NCI-H2196 treated with DMSO at 0.1 percent for 48 hours (cell line): ENCODE measurements at regions not wholly inside any gene's neighbourhood (a gene's known extent, or its start where the extent isn't known, plus 50 kb on each side); places are given as distances from the start of the nearest gene placed in this dataset.

Experiments
- DNase-seq: peaks from one replicate; lab custom pipeline; 2025; ENCODE audit not compliant: unreplicated experiment; lab: John Stamatoyannopoulos, UW

- no peak for DNase-seq
Measured at GRCh38 chr5:166172597-166172996, 2118.8 kb upstream of the WWC1 start.

DNA sequence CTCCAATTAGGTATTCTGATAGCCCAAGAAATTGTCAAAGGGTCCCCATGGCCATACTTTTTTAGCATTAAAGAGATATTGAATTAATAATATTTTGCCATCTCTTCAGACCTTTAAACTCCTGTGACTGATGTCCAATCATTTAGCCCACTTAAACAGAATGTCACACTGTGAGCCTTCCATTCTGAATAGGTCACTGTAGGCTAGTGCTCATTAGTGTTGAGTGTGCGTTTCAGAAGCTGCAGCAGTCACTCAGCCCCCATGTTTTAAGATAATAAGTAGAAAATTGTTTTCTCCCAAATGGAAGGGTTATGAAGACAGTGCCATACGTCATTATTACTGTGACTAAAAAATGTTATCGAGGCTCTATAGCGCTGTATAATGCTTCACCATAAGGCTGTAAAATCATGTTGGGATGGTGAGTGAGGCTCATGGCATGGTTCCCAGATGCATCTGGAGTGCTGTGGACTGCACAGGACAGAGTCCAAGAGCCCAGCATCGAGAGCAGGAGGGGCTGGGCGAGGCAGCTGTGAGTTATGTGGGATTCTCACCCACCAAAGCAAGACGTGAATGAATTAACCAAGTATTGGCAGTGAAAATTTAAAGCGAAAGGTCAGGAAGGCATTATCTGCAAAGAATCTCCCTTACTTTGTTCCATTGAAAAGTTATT is 2112.9 kb upstream of the WWC1 start:
- DNase-seq: no peak

DNA sequence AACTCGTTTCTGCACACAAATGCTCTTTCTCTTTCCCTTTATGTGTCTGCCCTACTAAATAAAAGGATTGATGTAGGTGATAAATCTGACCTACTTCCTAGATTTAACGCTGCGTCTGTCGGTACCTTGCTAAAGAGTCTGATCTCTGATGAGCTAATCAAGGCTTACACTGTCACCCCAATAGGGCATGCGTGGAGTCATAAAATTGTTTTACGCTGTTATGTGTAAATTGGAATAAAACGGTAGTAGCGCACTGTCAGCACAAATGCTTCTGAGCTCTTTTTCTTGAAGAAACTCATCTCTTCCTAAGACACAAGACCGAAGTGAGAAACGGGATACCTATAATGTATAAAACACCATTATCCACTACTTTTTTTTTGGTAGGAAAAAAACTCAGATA is 2106.3 kb upstream of the WWC1 start:
- DNase-seq: no peak

DNA sequence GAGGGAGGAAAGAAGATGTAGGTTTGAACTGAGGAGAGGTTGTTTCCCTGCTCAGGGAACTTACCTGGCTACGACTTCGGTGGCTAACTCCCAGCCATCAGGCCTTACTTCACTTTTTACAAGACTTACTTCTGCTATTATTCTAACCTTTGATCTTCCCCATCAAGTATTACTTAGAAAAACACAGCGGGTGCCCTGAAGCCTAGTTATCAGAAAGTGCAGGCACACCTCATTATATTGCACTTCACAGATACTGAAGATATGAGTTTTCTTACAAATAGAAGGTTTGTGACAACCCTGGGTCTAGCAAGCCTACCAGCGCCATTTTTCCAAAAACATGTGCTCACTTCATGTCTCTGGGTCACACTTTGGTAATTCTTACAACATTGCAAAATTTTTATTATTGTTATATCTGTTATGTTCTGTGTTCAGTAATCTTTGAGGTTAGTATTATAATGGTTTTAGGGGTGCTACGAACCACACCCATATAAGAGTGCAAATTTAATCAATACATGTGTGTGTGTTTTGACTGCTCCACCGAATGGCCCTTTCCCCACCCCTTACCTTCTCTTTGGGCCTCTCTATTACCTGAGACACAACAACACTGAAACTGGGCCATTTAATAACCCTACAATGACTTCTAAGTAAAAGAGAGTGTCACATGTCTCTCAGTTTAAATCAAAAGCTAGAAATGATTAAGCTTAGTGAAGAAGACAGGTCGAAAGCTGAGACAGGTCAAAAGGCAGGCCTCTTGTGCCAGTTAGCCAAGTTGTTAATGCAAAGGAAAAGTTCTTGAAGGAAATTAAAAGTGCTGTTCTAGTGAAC is 2102.7 kb upstream of the WWC1 start:
- DNase-seq: no peak

GRCh38 chr5:166192696-166193095 is 2098.7 kb upstream of the WWC1 start:
- no peak for DNase-seq

GRCh38 chr5:166195981-166196380 is 2095.5 kb upstream of the WWC1 start:
- DNase-seq: no peak

DNA sequence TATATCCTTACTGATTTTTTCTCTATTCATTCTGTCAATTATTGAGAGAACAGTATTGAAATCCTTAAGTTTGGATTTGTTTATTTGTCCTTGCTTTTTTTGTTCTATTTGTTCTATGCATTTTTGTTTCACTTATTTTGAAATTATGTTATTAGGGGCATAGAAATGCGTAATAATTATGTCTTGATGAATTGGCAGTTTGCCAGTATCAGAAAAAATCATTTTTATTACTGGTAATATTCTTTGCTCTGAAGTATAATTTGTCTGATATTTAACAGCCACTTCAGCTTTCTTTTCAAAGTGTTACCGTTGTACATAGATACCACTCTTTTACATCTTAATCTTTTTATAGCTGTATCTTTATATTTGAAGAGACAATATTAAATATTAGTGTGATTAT is 2090.9 kb upstream of the WWC1 start:
- no peak for DNase-seq

DNA sequence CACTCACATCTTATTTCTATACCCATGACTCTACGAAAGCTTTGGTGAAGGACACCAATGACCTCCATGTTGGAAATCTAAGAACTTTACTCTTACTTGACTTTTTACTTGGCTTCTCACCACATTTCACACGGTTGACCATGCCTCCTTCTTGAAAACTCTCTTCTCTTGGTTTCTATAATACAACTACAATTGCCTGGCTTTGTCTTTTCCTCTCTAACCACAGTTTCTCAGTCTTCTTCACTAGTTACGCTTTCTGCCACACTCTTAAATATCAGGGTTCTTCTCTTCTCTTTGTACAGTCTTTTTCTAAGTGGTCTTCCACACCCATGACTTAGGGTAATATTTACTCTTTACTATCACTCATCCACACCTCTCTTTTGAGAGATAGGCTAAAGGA is 2079.8 kb upstream of the WWC1 start:
- DNase-seq: no peak

GRCh38 chr5:166236327-166236726 is 2055.1 kb upstream of the WWC1 start:
- no peak for DNase-seq

DNA sequence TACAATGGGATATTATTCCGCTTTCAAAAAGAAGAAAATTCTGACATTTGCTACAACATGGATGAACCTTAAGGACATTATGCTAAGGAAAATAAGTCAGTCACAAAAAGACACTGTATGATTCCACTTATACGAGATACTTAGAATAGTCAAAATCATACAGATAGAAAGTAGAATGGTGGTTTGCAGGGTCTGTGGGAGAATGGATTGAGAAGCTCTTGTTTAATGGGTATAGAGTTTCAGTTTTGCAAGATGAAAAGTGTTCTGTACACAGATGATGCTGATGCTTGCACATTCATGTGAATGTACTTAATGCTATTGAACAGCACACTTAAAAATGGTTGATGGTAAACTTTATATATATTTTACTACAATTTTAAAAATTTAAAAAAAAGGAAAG is 2050.7 kb upstream of the WWC1 start:
- no peak for DNase-seq

- no peak for DNase-seq
Measured at GRCh38 chr5:166245556-166245955, 2045.9 kb upstream of the WWC1 start.

DNA sequence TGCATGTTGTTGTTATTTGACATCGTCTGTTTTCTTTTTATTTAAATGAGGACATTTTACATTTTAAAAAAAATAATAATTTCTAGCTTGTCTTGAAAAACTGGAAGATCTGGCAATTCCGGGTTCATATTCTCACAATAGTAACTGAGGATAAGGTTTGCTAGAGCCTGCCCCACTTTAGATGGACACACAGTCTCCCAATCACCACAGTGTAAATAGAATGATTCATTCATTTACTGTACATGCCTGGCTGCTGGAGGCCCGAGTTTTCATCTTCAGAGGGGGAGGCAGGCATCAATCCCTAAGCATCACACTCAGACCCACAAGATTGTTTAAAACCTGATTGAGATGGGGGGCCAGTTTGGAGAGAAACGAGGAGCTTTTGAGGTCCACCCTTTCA is 2039.7 kb upstream of the WWC1 start:
- DNase-seq: no peak

DNA sequence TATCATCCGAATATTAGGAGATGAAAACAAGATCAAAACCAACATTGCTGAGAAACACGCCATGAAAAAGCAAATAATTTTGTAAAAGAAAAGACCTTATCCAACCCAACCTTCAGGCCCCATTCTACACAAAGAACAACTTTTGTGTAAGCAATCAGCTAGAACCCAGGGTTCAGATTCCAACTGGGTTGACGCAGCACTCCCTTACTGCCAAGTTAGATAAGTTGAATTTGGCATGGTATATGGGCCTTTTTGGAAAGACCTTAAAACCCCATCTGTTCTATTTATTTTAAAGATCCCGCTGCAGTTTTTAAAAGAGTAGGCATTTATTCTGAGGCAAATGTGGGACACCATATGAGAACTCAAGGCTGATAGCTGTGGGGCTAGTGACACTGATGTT is 2033.8 kb upstream of the WWC1 start:
- no peak for DNase-seq

DNA sequence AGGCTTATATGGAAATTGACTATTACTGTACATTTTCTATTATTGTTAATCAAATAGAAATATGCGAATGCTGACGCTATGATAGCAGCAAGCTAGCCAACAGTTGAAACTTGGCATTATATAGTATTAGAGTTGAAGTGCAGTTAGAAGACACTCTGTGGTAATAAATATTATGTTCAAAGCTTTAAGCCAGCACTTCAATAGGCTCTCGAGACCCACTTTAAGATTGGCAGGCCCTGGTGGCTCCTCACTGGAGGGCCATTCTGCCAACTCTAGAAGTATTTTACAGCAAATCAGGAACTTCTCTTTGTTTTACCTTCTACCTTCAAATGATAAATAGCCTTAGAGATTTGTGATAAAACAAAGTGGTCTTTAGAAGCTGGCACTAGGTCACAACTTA is 2029.0 kb upstream of the WWC1 start:
- DNase-seq: no peak

- DNase-seq: no peak
Measured at GRCh38 chr5:166267907-166268306, 2023.5 kb upstream of the WWC1 start.

GRCh38 chr5:166270712-166271111 is 2020.7 kb upstream of the WWC1 start:
- no peak for DNase-seq

DNA sequence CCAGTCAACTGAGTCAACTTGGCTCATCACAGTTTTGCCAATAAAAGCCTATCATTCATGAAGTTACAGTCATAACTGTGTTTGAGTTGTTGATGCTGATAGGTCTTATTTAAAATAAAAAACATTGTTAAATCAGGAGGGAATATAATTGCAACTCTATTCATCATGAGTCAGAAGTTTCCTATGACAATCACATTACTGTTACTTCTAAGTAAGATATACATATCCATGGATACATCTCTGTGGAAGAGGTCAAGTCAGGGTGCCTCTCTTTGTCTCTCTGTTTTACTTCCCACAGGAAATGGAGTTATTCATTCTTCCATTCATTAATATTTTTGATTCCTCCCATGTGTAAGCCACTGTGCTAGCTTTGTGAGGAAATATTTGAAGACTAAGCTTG is 2015.4 kb upstream of the WWC1 start:
- no peak for DNase-seq

GRCh38 chr5:166279828-166280227 is 2011.6 kb upstream of the WWC1 start:
- DNase-seq: no peak

- DNase-seq: no peak
Measured at GRCh38 chr5:166281433-166281832, 2010.0 kb upstream of the WWC1 start.

DNA sequence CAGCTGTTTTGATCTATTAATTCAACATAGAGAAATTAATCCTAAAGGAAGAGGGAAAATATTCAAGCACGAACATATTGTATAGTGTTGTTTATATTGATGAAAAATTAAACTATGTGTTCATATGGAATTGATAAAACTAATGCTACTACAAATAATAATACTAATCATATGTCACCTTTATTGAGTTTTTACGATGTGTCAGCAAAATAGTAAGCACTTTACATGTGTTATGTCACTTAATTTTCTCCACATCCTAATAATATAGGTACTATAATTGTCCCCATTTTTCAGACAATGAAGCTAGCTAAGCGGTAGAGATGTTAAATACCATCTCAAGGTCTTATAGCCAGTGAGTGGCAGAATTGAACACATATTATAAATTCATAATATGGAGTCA is 2008.5 kb upstream of the WWC1 start:
- no peak for DNase-seq

DNA sequence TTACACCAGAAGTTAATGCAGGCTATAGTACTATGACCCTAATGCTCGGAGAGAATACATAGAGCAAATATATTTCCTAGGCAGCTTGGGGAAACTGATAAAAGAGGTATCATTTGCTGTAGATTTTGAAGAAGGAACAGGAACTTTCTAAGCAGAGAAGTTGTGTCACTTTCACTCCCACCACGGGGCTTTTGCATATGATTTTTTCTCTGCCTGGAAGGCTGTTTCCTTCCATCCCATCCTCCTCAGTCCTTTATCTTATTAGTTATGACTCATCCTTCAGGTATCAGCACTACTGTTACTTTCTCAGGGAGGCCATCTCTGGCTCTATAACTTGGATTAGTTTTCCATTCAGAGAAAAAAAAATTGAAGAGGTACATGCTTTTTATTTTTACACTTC is 2006.1 kb upstream of the WWC1 start:
- DNase-seq: no peak

- DNase-seq: no peak
Measured at GRCh38 chr5:166286832-166287231, 2004.6 kb upstream of the WWC1 start.

DNA sequence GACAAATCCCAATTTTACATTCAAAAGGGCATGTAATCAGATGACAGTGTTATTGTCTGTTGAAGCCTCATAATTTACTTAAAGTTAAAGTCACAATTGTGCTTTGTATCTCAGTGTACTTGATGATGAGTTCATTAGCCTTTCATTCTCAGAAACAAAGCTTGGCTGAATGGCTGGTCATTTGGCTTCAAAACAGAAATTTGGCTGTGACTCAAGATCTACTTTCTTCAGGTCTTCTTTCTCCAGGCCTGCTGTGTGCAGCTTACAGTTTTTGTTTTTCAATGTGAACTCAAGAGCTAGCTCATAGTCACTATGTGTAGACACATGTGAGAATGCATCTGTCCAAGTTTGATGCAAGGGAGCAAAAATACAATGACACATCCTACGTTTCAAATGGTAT is 2003.6 kb upstream of the WWC1 start:
- no peak for DNase-seq
